Right renal pelvis (tissue), 4 donors: ENCODE measurements at regions not wholly inside any gene's neighbourhood (a gene's known extent, or its start where the extent isn't known, plus 50 kb on each side); places are given as distances from the start of the nearest gene placed in this dataset.
"Not testable (repeated sequence)": the region's sequence is repeated elsewhere in the genome, so short reads cannot be mapped to it uniquely, and the experiment has no call there.

Experiments
- DNase-seq, 4 donors: peaks; one replicate each; pipeline ENCODE4 v3.0.0-alpha.2; 2013; ENCODE audit warnings: low read depth in 4 of 4, low spot score in 3 of 4, missing footprints in 1 of 4

GRCh38 chr3:177792311-177793030 is 595.2 kb upstream of the TBL1XR1 start:
- DNase-seq = no peak

GRCh38 chr3:177793451-177793850 is 596.2 kb upstream of the TBL1XR1 start:
- DNase-seq = no peak

DNA sequence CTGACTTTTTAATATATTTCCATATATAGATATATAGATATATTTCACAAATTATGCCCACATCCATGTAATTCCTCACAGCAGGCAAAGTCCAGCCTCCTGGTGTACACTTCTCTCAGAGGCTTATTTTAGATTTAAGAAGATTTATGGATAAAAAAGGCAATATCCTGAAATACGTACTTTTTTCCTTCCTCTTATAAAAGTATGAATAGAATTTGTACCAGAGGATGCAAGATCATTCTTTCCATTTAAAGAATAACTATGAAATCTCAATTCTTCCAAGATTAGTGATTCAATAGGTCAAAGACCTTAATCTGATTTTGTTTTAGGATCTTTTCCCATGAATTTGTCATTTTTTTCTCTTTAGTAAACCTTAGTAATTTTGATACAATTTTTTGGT is 597.9 kb upstream of the TBL1XR1 start:
- DNase-seq = no peak

DNA sequence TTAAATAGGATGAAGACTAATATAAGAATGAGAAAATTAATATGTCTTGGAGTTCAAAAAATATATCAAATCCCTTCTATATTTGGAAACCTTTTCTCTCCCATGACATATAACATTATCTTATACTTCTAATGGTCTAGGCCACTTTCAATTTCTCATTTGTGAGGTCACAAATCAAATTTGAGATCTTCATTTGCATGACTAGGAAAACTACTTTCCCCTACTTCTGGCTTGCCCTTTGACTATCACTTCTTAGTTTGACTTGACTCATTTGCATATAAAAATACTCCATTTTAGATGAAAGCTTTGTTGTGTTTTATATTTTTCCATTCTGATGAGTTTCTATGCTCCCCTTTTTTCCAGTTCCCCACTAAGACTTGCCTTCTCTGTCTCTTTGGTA is 598.6 kb upstream of the TBL1XR1 start:
- DNase-seq = no peak

- DNase-seq = not testable (repeated sequence)
These were observed 602.9 kb upstream of the TBL1XR1 start for GRCh38 chr3:177800147-177800546.

DNA sequence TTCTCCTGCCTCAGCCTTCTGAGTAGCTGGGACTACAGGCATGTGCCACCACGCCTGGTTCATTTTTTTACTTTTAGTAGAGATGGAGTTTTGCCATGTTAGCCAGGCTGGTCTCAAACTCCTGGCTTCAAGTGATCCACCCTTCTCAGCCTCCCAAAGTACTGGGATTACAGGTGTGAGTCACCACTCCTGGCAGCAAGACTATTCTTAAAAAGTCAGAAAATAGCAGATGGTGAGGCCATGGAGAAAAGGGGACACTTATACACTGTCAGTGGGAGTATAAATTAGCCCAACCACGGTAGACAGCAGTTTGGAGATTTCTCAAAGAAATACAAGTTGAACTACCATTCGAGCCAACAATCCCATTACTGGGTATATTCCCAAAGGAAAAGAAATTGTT is 603.3 kb upstream of the TBL1XR1 start:
- DNase-seq = no peak

DNA sequence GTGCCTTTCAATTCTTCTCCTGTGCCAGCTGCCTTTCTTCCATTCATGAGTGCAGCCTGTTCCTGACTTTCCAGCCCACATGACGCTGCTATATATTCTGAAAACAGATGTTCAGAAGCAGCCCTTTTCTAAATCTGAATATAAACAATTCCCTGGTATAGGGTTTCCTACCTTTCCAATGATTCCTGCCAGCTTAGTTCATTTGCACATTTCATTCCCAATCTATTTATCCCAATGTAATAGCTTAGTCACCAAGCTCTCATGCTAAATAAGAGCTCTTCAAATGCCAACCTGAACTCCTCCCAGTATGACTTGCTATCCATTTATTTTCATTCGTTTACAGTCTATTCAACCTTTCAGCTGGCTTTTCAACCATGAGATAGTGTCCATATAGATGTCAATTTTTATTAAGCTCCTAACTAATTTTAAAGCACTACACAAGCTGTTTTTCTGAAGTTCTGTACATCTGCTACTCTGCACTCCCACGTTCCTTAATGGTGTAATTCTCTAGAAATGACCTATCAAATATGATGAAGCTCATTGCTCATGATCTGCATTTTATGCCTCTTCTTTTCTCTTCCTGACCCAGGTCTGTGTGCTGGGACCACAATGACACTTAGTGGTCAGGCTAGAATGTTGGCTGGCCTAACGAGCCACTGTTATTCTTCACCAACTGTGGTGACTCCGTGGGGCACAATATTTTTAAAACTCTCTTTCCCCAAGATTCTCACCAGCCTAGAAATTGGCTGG is 605.0 kb upstream of the TBL1XR1 start:
- DNase-seq = no peak

DNA sequence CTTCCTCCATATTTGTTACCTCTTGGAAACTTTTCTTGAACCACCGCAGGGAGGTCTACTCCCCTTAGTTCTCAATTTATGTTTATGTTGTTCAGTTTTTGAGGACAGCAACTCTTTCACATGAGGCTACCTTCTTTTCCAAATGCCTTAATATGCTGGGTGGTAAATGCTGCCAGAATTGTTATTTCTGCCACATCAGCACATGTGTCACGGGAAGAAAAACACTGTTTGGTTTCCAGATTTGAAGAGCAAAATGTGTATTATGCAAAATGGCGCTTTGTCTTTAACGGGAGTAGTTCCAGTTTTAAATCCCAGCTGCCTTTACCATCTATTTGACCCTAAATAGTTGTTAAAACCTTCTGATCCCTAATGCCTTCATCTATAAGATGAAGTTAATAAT is 606.2 kb upstream of the TBL1XR1 start:
- no peak for DNase-seq

DNA sequence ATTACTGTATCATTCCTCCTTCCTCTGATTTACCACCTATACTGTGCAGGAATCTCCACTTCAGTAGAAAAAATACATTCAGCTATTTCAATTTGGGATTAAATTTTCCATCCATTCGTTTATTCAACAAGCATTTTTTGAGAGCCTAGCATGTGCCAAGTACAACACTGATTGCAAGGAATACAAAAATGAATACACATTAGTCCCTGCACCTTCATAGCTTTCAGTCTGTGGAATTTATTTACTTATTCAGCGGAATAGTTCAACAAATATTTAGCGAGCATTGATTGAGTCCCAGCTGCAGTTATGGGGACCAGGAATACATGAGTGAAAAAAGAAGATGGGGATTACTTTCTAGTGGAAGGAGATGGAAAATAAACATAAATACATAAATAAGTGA is 606.8 kb upstream of the TBL1XR1 start:
- DNase-seq = no peak

DNA sequence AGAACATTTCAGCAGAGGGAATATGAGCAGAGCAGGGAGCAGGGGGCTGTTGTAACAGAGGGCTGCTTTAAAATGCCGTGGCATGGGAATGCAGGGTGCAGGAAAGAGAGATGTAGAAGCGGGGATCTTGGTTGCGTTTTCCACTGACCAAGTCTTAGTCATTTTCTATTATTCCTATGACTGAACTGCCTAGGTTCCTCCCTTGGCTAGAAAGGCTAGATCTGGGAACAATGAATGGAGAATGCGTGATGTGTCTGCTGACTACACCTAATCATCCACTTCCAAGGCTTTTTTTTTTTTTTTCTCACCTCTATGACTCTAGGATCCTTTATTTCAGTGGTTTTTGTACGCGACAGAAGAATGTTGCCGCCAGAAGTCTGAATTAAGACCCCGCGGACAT is 607.4 kb upstream of the TBL1XR1 start:
- no peak for DNase-seq

DNA sequence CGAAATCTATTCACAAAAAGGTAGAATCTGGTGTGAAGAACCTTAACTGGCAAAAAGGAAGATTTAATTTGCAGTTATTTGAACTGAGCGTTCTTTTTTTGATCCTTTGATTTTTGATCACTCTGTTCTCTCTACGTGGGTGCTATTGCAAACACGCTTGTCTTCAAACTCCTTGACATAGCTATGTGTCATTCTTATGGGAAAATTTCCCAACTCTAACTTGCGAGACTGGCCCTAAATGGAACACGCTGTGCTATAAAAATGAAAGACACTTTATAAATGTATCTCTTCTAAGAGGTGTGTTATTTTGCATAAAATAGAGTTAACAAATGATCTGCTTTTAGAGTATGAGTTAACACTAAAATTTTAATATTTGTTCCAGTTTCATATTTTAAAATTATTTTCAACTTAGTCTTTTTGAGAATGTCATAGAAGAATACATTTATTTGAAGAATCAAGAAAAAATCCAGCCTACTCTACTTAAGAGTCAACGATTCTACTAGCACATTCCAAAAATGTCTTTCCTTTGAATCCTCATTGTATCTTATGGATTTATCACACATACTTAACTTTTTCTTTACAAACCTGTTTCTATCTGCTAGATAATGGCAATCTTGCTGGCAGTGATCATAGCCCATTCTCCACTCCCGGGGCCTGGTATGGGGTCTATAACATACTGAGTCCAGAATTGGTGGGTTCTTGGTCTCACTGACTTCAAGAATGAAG is 610.0 kb upstream of the TBL1XR1 start:
- DNase-seq = no peak

GRCh38 chr3:177808928-177809478 is 611.7 kb upstream of the TBL1XR1 start:
- not testable (repeated sequence) for DNase-seq

DNA sequence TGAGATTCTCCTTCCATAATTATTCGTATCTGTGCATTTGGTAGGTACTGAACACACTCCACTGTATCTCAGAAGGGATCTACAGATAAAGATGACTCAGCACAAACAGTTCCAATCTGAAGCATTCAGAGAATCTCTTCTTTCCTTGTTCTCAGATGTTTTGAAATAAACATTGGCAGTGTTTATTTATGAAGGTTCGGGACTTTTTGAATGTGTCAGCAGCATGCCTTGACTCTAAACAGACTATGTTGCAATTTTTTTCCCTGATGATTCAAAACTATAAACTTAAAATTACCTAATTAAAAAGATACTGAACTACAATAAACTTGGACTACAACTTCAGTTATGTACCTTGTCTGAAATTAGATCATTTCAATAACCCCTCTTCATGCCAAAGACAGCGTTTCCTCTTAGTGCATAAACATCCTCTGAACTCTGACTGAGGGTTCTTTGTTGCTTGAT is 612.9 kb upstream of the TBL1XR1 start:
- no peak for DNase-seq

DNA sequence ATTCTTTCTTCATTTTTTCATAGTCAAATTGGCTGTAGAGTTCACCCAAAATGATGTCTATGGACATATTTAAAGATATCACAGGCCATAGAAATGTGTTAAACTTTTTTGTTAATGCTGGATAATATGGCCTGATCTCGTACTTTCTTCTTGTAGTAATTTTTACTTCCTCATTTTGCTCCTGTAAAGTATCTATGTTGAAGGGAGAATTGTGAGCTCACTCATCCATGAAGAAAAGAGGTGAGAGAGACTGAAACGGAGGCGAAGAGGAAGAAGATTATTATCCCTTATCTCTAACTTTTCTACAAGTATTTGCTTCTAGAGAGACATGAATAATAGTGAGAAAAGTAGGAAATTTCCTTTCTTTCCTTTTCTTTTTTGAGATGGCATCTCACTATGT is 613.8 kb upstream of the TBL1XR1 start:
- DNase-seq = no peak

DNA sequence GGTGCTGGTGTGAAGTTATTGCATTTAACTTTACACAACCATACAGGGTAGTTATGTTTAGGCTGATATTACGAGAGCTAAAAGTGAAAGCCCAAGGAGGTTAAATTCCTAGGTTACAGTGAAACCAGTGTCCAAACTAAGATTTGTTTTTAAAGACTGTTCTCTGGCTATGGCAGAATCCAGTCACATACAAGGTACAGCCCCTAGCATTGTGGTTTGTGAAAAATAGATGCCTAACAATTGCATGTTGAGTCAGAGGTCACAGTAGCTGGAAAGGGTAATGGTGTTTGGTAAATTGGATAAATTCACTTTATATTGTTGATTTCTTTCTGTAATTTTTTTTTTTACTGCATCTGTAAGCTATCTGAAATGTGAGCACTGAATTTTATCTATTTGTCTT is 614.6 kb upstream of the TBL1XR1 start:
- no peak for DNase-seq

- DNase-seq = no peak
These were observed 615.2 kb upstream of the TBL1XR1 start for GRCh38 chr3:177812492-177812891.

DNA sequence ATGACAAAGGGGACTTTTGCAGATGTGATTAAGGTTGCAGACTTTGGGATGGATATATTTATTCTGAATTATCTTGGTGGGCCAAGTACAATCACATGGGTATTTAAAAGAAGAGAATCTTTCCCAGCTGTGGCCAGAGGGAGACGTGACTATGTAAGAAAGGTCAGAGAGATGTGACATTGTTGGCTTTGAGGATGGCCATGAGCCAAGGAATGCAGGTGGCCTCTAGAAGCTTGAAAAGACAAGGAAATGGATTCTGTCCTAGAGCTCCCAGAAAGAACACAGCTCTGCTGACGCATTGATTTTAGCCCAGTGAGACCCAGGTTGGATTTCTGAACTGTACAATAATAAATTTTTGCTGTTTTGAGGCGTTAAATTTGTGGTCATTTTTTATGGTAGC is 616.0 kb upstream of the TBL1XR1 start:
- DNase-seq = no peak

DNA sequence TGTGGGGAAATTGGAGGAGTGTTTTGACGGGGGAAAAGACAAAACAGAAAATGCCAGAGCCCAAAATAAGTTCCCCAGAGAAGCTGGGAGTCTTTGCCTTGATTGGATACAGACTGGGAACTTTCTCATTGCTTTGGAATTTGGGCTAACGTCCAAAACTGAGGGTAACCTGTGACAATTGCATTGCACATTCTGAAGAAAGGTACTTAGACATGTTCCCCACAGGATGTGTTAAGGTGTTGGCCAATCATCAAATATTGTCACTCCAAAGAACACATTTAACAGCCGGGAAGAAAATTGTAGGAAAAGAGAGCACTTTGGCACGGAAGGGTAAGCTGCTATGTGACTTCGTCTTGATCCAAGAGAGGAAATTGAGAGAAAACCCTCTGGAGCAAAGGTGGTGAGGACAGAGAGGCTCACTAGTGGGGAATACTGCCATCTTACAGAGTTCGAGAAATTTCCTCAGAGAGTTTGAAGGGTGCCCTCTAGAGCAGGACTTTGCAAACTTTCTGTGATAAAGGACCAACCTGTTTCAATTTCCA is 619.5 kb upstream of the TBL1XR1 start:
- DNase-seq = no peak

DNA sequence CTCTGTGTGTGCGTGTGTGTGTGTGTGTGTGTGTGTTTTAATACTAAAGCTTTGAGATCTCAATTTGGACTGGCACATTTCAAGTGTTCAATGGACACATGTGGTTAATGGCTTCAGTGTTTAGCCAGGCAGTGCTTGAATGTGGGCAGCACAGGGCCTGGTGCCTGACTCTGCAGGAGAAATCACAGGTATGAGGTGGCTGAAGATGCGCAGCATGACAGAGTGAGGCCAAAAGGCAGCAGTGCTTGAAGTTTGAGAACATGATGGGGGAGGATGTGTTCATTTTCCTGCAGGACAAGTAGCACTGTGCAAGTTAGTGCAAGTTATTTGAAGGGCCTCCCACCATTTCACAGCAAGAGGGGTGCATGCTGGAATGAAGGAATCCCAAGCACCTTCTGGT is 620.5 kb upstream of the TBL1XR1 start:
- no peak for DNase-seq

GRCh38 chr3:177818712-177819240 is 621.5 kb upstream of the TBL1XR1 start:
- no peak for DNase-seq
